GOT3 (cell line): ENCODE measurements at regions not wholly inside any gene's neighbourhood (a gene's known extent, or its start where the extent isn't known, plus 50 kb on each side); places are given as distances from the start of the nearest gene placed in this dataset.

ENCODE experiments used
- DNase-seq: peaks from one replicate; lab custom pipeline; 2025; ENCODE audit warnings: mixed read lengths; lab: John Stamatoyannopoulos, UW

DNA sequence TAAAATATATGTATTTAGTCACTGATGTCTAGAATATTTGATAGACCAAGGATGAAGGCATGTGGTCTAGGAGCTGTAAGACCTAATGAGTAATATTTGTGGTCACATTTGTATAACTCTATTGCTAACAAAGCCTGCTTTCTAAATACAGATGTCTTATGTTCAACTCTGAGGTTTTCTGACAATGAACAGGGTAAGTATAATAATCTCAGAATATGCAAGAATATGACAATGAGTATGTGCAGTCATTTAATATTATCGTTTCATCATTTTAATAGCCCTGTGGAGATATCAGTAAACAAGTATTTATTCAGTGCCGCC lies 389.6 kb downstream of the LRIG3 start:
- DNase-seq = no peak

DNA sequence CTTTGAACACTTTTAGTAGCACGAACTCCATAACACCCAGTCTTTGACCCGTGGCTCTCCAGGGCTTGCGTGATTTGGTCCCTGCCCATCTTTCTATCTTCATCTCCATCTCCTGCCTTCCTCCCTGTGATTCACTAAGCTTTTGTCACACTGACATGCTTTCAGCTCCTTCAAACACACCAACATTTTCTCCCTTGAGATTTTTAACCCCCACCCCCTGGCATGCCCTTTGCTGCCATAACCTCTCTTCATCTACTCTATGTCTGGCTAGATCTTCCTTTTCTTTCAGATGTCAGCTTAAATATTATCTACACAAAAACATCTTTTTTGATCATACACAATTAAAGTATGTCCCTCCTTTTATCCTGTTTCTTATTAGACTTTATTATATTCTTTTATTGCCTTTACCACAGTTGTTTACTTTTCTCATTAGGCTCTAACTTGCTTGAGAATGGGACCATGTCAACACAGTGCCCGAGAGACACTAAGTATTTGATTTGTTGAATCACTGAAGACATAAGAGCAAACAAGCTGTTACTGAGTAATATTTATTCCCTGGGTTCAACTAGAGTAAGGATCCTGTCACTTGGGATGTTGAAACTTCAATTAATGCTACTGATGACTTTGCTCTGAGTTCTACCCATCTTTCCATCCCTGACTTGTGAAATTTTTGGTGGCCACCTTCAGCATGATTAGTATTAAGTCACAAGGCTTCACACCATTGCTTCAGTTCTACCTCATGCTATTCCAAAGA lies 387.3 kb downstream of the LRIG3 start:
- no peak for DNase-seq

DNA sequence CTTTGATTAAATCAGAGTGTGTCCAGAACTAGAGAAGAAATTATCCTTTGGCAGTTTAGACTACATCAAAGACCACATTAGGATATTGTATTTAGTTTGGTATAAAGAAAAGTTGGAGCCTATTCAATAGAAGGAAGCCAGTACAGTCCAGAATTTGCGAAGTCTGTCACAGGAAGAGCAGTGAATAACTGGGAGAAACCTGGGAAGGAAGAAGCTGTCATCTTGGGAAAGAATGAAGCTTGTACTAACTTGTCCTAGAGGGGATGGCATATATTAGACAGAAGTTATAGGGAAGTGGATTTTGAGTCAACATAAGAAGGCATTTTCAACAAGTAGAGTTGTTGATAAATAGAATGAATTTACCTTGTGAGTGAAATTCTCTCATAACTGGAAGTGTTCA lies 386.7 kb downstream of the LRIG3 start:
- no peak for DNase-seq

DNA sequence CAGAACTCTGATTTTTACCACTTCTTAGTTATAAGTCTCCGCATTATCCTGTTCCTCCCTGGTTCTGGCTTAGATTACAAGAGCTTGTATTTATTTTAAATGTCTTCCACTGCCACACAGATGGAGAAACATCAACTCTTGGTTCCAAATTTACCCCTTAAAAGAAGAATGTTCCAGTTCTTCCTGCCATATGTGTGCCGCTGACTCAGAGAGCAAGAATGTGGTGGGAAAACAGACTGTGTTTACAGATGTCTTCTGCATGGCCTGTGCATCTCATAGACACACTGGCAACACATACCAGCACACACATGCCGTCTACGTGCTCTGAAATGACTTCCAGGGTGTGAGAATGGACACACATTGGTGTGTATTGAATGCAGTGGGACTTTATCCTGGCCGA lies 383.0 kb downstream of the LRIG3 start:
- DNase-seq = no peak

DNA sequence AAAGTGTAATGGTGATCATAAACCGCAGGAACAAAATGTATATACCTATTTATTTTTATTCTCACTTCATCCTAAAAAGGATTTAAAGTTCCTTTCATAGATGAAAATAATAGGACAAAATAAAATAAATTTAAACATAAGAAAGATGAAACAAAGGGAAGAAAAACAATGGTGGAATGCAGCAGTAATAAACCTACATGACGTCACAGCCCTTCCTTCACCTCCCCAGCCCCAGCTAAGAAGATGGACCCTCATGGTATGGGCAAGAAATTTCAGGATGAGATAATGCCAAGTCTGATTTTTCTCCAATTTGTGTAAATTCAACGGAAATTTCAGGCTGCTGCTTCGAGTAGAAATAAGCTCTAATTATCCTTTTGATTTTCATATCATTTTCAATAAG lies 381.0 kb downstream of the LRIG3 start:
- DNase-seq = no peak

DNA sequence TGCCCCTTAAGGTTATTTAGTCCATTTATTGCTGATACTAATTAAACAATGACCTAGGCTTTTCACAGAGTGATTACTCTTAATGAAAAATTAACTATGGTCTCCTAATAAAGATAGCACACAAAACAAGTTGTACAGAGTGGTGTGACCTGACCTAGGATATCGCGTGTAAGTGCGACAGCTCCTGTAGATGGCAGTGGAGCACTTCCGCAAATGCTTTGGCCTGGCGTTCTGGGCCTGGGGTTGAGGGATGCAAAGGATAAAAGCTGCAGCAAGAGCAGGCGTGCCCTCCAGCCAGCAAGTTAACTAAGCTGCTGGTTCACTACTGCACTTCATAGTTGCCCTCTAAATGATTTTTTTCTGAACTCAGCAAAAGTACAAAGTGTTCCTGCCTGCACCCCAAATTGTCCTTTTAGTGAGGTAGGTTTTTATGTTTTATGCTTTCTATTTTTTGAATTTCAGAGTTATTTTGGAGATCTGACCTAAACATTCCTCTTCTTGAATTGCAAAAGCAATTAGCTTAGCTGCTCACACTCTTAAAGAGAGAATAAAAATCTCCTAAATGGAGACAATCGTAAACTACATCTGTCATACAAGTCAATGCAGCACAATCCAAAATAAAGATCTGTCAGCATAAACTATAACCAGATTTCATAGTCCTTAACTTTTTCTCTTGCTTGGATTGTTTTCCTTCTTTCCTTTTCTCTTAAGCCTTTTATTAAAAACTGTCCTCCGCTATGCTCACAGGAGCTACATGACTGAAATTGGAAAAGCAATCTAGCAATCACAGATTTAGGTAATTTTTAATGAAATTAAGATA lies 379.6 kb downstream of the LRIG3 start:
- DNase-seq = peak; percentile 86

DNA sequence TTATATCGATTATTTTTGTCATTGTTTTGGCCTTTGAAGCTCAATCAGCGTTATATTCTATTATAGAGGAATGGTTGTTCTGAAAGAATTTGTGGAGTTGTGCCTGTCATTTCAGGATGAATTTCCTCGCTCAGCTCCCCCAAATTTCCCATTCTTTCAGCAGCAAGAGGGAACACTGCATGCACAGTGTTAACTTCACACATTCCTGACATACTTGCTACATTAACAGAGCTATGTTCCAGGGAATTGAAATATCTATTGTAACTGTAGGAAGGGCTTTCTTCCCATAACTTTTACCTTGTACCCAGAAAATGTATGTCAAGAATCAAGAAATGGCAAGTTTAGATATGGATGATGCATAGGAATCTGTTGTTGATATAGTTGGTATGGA lies 379.0 kb downstream of the LRIG3 start:
- DNase-seq = no peak

DNA sequence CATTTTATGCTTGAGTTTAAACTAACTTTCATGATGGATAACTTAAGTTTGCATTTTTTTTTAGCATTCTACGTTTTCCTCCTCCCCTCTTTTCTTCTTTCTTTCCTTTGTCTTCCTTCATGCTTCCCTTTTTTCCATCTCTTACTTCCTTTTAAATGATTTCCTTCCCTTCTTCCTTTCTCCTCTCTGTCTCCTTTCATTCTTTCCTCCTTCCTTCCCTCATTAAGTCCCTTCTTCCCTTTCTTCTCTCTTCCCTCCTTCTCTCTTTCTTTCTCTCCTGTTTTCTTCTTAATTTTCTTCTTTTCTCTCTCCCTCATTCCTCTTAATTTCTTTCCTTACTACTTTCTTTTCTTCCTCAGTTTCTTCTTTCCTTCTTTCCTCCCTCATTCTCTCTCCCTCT lies 376.0 kb downstream of the LRIG3 start:
- DNase-seq = no peak

DNA sequence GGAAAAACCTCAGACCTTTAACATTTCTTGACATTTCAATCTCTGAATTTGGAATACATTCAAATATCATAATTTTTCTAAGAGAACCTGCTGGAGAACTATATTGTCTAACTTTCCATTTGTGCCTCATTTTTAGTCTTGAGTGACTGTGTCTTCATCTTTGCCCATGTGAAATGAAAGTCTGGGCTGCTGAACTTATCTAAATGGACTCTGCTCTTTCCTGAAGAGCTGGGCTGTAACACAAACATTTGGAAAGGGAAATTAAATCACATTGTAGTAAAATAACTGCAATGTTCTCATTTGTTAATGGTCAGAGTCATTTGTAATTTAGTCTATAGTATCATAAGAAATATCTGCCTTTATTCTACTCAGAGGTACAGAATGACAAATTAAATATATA lies 373.1 kb downstream of the LRIG3 start:
- DNase-seq = no peak

DNA sequence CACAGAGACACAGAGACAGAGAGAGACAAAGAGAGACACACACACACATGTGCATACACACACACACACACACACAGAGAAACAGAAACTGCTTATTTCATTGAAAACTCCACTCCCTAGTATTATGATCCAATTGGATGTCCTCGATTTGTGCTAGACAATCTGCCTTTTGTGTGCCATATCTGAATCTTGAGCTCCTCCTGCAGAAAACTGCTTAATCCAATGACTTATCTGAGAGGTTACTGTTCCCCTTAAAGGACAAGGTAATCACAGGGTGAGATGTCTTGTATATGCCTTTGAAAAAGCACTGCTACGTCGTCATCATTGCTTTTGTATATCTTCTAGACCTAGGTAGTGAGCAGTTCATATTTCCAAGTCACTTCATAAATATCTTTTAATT lies 371.5 kb downstream of the LRIG3 start:
- DNase-seq = no peak

DNA sequence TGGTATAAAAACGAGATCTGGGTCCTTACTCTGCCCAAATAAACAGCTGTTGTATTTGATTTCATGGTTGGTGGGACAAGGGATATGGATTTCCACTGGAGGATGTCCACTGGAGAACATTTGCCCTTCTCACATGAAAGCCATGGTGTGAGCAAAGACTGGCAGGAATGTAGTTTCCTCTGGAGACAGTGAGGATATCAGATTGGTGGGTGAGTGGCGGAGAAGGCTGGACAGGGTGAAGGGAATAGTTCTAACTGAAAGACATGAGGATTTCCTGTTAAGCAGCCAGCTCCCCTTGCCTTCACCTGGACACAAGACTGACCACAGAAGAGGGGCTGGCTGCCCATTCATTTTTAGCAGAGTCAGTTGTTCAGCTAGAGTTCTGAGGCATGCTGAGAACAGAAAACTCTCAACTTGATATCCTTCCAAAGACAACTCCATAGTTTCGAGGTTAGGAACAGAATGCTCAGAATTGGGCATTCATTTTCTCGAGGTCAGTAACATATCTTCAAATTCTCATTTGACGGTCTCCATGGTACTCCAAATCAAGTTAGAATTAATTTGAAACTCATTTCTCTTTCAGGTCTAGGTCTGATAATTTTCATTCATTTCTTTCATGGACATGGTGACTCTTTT lies 365.7 kb downstream of the LRIG3 start:
- DNase-seq = no peak

DNA sequence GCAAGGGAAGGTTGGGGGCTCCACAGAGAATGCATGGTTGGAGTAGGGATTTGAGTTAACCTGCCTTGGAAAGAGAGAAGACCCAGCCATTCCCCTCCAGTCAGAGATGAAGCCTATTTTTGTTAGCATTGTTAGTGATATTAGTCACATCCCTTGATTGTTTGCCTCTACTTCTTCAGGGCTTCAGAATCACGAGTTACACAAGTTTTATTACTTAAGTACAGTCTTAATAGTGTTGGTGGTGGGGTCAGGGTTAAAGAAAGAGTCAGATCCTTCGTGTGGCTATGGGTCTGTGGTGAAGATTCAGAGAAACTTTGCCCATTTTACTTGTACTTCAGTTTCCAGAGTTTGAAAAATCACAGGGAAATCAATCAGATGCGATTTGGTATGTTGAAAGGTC lies 363.1 kb downstream of the LRIG3 start:
- no peak for DNase-seq

DNA sequence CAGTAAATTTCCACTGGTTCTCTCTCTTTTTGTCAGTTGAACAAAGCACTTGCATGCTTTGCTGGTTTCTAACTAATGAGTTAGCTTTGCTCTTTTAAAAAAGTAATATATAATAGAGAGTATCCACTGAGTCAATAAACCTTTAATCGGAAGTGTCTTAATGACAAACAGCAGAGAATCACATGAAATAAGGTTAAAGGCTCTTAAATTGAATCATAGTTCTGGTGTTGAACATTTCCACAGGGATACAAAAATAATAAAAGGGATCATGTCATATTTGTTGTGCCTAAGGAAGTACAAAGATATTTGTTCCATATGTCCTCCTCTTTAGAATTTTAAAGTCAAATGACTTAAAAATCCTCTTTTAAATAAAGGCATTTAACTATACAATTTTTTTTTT lies 362.6 kb downstream of the LRIG3 start:
- DNase-seq = no peak

DNA sequence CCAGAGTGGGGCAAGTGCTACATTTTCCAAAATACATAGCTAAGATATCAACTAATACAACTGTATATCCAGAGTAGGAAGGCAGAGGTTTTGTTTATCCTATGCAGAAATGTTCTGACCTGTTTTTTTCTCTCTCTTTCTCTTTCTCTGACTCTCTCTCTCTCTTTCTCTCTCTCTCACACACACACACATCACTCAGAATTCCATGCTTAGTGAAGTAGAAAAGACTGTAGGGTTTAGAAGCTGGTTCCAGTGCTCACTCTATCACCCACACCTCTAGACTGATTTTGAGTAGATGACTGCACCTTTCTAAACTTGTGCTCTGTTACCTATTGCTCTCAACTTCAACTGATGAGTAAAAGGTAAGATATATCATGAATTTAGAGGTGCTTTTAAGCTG lies 356.7 kb downstream of the LRIG3 start:
- DNase-seq = no peak

DNA sequence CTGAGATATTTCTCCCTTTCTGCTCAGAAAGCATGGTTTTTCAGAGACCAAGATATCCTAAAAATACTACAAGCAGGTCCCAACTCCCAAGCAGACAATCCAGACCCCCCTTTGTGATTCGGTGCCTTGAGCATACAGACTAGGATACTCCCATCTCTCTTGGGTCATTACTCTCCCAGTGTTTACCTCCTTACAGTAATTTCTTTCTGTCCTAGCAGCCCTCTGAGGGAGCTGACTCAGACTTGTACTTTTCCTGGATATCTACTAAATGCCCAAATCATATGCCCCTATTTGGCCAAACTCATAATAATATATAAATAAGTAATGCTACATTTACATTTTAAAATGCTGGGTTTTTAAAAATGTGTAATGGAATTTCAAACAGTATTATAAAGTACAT lies 355.6 kb downstream of the LRIG3 start:
- no peak for DNase-seq

DNA sequence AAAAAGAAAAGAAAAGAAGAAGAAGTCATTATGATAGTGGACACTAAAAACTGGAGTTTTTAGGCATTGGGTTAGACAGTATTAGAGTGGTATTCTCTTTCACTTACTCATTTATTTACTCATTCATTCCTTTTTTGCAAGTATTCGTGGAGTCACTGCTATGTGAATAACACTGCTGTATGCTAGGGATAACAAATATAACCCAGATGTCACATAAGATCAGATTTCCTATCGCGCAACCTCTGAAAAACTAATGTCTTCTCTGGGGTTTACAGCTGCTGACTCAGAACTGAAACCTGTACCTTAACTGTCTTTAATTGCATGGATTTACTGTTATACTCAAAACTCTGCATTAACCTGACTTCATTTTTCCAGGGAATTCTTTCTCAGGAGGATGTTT lies 353.7 kb downstream of the LRIG3 start:
- DNase-seq = no peak

DNA sequence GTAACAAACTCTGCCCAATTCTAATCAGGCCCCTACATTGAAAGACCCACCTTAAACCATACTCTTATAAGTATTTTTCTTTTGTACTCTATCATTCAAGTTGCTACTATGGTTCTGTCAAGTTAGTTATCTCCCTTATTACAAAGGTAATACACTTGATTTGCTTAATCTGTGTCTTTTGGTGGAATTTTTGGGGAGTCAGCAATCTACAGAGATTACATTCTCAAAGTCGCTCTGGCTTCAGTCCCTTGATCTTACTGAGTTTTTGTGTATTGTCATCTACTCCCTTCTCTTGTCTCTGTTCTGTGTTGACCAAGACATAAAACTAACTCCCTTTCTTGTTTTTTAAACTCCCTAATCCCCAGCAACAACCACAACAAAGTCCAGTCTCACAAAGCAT lies 353.1 kb downstream of the LRIG3 start:
- no peak for DNase-seq

DNA sequence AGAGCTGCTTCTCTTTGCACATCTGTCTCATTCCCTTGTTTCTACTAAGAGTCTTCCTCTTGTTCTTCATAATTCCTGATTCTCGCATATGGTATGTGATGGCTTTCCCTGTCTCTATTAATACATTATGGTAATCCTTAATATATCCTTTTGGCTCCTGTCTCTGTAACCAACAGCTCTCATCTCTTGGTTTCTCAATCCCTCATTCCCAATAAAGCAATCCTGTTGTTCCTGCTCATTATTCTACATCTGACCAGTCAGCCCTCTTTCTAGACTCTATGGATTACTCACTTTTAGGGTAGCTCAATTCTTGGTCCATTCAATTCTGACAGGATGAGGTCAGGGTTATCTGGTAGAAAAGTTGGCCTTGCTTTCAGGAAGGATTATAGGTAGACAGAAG lies 349.9 kb downstream of the LRIG3 start:
- DNase-seq = no peak

DNA sequence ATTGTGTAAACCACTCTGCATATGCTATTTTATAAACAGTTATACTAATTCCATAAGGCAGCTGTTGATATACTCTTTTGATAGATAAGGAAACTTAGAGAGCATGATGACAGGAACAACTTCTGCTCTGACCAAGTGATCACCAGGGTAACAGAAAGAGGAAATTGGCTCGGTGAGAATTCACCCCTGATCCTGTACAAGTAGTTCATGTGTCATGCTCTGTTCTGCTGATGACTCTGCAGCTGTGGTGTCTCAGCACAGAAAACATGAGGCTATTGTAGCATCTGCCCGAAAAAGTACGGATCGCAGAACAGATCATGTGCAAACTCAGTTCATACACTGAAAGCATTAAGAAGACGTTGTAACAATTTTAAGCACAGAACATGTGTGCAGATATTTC lies 345.0 kb downstream of the LRIG3 start:
- no peak for DNase-seq

DNA sequence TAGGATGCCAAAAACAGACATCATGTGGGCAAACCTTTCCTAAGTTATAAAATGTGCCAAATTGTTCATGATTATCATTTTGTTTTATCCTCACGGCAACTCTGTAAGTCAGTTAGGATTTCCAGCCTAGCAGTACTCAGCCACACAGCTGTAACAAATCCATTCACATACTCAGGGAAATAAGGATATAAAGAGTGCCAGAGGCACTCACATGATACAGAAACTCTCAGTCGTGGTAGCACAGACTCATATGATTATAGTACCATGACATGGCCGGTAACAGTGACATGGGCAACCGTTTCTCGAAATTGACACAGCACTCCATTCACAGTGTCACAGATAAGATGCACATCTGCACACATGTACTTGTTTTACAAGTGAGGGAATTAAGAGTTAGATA lies 344.2 kb downstream of the LRIG3 start:
- no peak for DNase-seq

DNA sequence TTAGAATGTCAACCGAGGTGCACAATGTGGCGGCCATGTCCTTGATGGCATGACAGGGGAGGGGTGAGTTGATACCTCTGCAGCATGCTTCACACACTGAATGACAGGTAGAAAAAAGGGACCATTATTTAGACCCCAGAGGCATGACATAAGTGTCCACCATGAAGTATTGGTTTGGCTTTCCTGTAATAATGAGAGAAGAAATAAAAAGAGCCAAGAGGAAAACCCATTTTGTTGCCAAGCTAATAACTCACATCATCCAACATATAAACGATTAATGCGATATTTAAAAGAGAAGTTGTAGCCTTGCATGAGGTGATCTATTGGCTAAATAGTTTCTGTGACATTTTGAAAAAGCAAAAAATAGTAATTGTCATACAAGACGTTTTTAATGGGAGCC lies 343.4 kb downstream of the LRIG3 start:
- DNase-seq = no peak

DNA sequence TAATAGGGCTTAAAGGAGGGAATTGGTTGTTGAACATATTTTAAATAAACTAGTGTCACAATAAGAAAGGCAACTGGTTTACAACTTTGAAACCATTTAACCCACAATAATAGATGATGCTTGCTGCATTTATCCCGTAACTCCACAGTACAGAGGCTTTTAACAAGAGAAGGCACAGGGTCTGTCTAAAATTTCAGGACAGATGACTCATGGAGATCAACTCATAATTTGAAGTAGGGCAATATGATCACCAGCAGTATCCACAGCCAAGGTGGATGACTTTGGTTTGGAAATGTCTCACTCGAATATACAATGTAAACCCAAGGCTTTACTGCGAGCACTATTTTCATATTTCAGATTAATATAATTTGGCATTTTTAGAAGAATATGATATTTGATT lies 340.2 kb downstream of the LRIG3 start:
- DNase-seq = no peak

DNA sequence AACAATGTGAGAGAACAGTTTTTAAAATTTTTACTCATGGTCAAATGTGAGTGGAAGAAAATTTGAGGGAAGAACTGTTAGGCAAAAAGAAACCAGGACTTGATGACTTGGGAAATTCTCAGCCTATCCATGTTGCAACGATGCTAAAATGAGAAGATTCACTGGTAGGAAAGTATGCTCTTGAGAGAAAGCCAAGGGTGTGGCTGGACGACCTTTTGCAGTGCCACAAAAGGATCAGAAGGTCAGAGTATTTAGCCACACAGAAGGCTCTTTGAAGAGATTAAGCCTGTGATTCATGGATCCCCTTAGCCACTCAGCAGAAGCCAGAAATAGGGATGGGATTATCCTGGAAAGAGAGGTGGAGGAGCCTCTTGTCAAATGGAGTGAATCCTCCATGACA lies 336.8 kb downstream of the LRIG3 start:
- no peak for DNase-seq
